ENCODE measurements at regions not wholly inside any gene's neighbourhood (a gene's known extent, or its start where the extent isn't known, plus 50 kb on each side); places are given as distances from the start of the nearest gene placed in this dataset.
"Not testable (repeated sequence)": the region's sequence is repeated elsewhere in the genome, so short reads cannot be mapped to it uniquely, and the experiment has no call there.

- DNase-seq (ENCODE audit: low spot score) = no peak
These were observed 151.6 kb upstream of the VSTM2A start for GRCh38 chr7:54390565-54390964.

GRCh38 chr7:54392935-54393334, 149.2 kb upstream of the VSTM2A start:
- DNase-seq (ENCODE audit: low spot score) = no peak

- DNase-seq (ENCODE audit: low spot score) = no peak
These were observed 147.3 kb upstream of the VSTM2A start for GRCh38 chr7:54394834-54395233.

GRCh38 chr7:54397836-54398612, 144.2 kb upstream of the VSTM2A start:
- DNase-seq (ENCODE audit: low spot score) = no peak

GRCh38 chr7:54398863-54399262, 143.3 kb upstream of the VSTM2A start:
- DNase-seq (ENCODE audit: low spot score) = no peak

GRCh38 chr7:54409917-54410316, 132.3 kb upstream of the VSTM2A start:
- DNase-seq (ENCODE audit: low spot score) = no peak

GRCh38 chr7:54416678-54417077, 125.5 kb upstream of the VSTM2A start:
- DNase-seq (ENCODE audit: low spot score) = no peak

GRCh38 chr7:54419209-54419608, 123.0 kb upstream of the VSTM2A start:
- no peak for DNase-seq (ENCODE audit: low spot score)

- no peak for DNase-seq (ENCODE audit: low spot score)
These were observed 115.8 kb upstream of the VSTM2A start for GRCh38 chr7:54426406-54426805.

- no peak for DNase-seq (ENCODE audit: low spot score)
These were observed 113.1 kb upstream of the VSTM2A start for GRCh38 chr7:54429111-54429510.

GRCh38 chr7:54439391-54439790, 102.8 kb upstream of the VSTM2A start:
- no peak for DNase-seq (ENCODE audit: low spot score)

- not testable (repeated sequence) for DNase-seq (ENCODE audit: low spot score)
These were observed 98.0 kb upstream of the VSTM2A start for GRCh38 chr7:54444046-54444686.

GRCh38 chr7:54453168-54453567, 89.0 kb upstream of the VSTM2A start:
- DNase-seq (ENCODE audit: low spot score) = not testable (repeated sequence)

GRCh38 chr7:54454700-54455099, 87.5 kb upstream of the VSTM2A start:
- DNase-seq (ENCODE audit: low spot score) = not testable (repeated sequence)

GRCh38 chr7:54465095-54465494, 77.1 kb upstream of the VSTM2A start:
- no peak for DNase-seq (ENCODE audit: low spot score)

- no peak for DNase-seq (ENCODE audit: low spot score)
These were observed 72.4 kb upstream of the VSTM2A start for GRCh38 chr7:54469740-54470139.

- no peak for DNase-seq (ENCODE audit: low spot score)
These were observed 65.6 kb upstream of the VSTM2A start for GRCh38 chr7:54476609-54477008.

GRCh38 chr7:54477083-54477482, 65.1 kb upstream of the VSTM2A start:
- no peak for DNase-seq (ENCODE audit: low spot score)

- no peak for DNase-seq (ENCODE audit: low spot score)
These were observed 58.7 kb upstream of the VSTM2A start for GRCh38 chr7:54483523-54483922.

- no peak for DNase-seq (ENCODE audit: low spot score)
These were observed 57.1 kb upstream of the VSTM2A start for GRCh38 chr7:54485044-54485443.

All from COLO829 (cell line).